ENCODE measurements at regions not wholly inside any gene's neighbourhood (a gene's known extent, or its start where the extent isn't known, plus 50 kb on each side); places are given as distances from the start of the nearest gene placed in this dataset.
A peak's percentile ranks its signal among the peaks of the same experiment; 100 is the strongest.

DNA sequence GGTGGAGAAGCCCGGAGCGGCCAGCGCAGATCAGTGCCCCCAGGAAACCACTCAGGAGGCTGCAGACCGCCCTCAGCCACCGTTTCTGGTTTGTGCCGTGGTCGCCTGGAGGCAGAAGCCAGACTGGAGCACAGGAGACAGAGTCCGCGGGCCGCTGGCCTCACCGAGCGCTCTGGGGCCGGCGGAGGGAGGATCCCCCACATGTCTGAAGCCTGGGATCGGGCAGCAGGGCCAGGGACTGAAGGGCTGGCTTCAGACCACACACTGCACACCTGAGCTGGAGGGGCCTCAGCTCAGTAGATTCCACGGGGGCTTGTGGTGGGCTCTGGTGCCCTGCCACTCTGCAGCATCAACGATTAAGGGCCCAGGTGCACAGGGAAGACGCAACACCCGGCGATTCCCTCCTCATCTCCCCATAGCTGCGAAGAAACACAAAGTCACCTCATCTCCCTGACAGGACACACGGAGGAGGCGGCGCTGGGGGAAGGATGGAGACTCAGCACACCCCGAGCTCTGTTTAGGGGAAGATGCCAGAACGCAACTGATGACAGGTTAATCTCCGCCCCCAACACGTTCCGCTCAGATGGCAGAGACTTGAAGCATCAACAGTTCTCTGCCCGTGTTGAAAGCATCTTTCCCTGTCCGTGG is 408.1 kb downstream of the GALR1 start:
- no peak for DNase-seq (ENCODE audit: low spot score)

DNA sequence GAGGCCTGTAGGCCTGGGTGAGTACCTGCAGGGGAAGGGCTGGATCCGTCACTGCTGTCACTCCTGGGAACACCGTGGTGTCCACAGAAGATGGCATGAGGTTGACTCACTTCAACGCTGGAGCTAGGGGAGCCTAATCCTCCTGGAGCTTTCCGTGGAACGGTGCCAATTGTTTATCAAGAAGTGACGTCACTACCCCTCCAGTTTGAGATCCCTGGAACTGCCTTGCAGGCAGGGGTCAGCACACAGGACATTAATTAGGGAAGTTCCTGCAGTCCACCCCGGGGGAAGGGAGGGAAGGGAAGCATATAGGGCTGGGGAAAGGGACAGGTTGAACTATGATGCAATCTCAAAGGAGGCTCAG is 408.6 kb downstream of the GALR1 start:
- DNase-seq (ENCODE audit: low spot score): no peak

- no peak for DNase-seq (ENCODE audit: low spot score)
Measured at GRCh38 chr18:77658751-77659448, 409.3 kb downstream of the GALR1 start.

GRCh38 chr18:77666613-77667012 is 417.0 kb downstream of the GALR1 start:
- no peak for DNase-seq (ENCODE audit: low spot score)

DNA sequence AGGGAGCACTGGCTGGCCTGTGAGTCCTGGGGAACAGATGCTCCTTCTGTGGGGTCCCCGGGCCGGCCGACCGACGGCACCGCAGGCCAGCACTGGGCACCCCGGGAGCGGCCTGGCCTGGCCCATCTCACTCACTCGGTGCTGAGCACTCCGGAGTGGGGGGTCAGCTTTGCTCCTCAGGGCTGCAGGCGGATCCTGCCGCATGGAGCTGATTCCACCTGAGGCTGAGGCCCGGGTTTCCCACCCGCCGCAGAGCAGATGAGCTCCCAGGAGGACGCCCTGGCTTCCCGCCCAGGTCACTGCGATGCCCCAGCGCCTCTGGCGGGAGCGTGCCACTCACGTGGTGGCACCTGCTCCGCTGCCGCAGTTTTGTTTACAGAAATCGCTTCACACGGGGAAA is 418.6 kb downstream of the GALR1 start:
- DNase-seq (ENCODE audit: low spot score): no peak

DNA sequence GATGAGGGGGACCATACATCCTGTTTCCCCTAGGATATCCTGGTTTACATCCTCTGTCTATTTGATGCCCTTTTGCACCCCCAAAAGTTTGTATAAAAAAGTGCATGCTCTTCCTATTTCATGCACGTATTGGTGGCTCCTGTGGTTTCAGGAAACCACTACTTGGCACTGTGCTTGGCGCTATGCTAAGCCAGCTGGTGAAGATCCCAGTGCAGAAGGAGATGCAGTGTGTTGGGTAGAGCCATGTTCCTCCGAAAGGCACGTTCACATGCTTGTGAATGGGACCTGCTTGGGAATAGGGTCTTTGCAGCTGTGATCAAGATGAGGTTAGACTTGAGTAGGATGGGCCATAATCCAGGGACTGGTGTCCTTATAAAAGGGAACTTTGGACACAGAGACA is 419.7 kb downstream of the GALR1 start:
- DNase-seq (ENCODE audit: low spot score): no peak

DNA sequence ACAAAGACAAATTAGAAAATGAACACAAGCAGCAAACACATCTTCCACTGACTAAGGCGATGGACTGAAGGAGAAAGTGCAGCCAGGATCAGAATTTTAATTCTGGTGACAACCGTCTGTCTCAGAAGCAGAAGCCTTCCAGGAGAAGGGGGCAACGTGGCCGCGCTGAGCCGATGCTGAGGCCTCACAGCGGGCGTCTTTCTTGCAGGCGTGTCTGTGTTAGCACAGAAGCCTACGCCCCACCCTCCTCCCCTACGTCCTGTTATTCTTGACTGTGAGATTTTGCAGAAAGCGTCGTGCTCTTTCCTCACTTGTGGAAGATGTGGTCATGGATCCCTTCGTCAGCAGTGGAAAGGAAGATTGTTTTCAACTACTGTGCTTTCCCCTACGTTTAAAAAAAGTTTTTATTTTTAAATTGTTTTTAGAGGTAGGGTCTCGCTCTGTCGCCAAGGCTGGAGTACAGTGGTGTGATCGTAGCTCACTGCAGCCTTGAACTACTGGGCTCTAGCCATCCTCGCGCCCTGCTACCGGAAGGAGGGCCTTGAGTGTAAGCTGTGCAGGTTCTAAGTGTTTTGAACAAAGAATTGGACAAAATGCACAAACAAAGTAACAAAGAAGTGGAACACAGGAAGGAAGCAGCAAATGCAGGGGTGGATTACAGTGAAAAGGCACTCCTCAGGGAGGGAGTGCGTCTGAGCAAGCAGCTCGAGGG is 422.0 kb downstream of the GALR1 start:
- DNase-seq (ENCODE audit: low spot score): no peak

- no peak for DNase-seq (ENCODE audit: low spot score)
Measured at GRCh38 chr18:77676910-77677309, 427.3 kb downstream of the GALR1 start.

DNA sequence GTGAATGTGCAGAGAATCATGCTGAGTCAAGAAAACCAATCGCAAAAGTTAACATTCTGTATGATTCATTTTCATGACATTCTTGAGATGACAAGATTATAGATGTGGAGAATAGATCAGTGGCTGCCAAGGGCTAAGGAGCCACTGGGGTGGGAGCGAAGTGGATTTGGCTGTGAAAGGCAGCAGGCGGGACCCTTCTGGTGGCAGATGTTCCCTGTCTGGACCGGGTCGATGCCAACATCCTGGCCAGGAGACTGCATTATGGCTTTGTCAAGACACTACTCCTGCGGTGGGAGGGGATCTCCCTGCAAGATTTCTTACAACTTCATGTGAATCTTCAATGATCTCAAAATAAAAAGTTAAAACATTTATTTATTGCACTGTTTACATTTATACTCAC is 427.9 kb downstream of the GALR1 start:
- DNase-seq (ENCODE audit: low spot score): no peak

GRCh38 chr18:77679869-77680268 is 430.2 kb downstream of the GALR1 start:
- DNase-seq (ENCODE audit: low spot score): no peak

- no peak for DNase-seq (ENCODE audit: low spot score)
Measured at GRCh38 chr18:77700051-77700450, 450.4 kb downstream of the GALR1 start.

DNA sequence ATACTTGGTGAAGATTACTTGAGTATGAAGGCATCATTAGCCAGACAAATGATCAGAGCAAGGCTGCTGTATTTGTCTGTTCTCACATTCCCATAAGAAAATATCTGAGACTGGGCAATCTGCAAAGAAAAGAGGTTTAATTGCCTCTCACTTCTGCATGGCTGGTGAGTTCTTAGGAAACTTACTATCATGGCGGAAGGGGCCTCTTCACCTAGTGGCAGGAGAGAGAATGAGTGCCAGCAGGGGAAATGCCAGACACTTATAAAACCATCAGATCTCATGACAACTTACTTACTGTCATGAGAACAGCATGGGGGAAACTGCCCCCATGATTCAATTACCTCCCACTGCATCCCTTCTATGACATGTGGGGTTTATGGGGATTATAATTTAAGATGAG is 452.3 kb downstream of the GALR1 start:
- DNase-seq (ENCODE audit: low spot score): no peak

DNA sequence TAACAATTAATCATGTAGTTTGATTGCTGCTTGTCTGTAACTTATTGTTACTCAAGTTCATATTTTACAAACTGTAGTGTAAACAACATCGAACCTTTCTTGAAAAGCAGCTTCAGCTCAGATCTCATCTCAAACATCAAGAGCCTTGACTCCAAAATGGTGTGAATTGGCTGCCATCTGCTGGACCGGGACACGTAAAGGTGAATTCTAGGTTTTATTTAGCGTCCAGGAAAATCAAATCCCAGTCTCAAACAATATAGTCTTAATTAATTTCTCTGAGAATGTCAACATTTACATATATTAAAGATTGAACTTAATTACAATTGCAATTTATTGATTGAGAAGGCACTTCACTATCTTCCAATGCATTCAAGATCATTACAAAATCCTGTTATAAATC is 453.0 kb downstream of the GALR1 start:
- peak; percentile 5 for DNase-seq (ENCODE audit: low spot score)

GRCh38 chr18:77705301-77705700 is 455.7 kb downstream of the GALR1 start:
- DNase-seq (ENCODE audit: low spot score): no peak

DNA sequence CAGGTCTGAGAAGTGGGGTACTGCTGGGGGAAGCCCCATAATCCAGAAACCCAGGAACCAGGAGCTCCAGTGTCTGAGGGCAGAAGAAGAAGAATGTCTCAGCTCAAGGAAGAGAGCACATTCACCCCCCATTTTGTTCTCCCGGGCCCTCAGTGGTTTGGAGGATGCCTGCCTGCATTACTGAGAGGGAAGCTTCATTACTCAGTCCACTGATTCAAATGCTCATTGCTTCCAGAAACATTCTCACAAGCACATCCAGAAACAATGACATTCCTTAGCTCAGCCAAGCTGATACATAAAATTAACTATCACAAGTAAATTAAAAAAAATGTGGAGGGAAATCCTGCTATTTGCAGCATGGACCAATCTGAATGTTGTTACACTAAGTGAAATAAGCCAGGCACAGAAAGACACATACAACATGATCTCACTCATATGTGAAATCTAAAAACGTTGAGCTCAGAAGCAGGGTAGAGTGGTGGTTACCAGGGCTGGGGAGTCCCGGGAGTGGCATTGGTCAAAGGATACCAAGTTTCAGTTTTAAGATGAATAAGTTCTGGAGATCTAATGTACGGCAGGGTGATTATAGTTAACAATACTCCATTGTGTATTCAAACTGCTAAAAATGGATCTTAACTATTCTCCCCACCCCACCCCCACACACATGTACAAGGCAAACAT is 459.3 kb downstream of the GALR1 start:
- DNase-seq (ENCODE audit: low spot score): no peak

GRCh38 chr18:77711096-77711495 is 461.4 kb downstream of the GALR1 start:
- no peak for DNase-seq (ENCODE audit: low spot score)

- no peak for DNase-seq (ENCODE audit: low spot score)
Measured at GRCh38 chr18:77714716-77715115, 465.1 kb downstream of the GALR1 start.

- no peak for DNase-seq (ENCODE audit: low spot score)
Measured at GRCh38 chr18:77716282-77716681, 466.6 kb downstream of the GALR1 start.

DNA sequence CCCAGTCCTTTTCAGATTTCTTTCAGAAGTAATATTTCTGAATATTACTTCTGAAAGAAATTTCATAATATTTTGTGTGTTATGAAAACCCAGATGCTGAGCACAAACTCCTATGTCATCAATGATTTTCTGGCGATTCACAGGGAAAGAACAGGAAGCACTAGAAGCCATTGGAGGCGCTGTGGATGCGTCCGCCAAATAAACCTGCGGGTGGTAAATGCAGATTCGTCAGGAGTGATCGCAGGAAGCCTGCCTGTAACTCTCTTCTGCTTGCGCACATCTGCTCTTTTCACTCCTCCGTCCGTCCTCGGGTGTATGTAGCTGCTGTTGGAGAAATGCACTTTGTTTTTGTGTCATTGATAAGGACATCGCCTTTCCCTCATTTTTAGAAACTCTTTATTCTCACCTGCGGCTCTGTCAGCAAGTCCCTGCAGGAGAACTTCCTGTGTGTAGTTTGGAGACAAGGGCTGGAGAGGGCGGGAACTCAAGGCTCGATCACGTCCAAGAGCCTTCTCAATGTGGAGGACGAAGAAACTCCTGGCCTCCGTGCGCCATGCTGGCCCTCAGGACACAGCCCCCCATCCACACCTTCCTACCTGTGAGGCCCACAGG is 483.8 kb downstream of the GALR1 start:
- DNase-seq (ENCODE audit: low spot score): no peak

DNA sequence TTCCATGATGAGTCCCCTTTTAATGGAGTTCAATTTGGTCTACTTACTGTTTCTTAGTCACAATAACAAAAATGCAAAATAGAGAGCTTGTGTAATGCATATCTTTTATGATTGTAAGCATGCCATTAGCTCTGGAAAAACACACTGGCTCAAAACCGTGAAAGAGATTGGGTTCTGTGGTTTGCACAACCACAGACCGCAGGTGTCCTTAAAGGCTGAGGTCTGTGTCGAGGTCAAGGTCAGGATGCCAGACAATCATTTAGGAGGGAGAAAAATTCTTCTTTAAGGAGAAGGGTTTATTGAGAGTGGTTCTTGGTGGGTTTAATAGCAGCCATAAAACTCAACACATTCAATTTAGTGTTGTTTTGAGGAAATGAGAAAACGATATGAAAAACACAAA is 487.2 kb downstream of the GALR1 start:
- no peak for DNase-seq (ENCODE audit: low spot score)

DNA sequence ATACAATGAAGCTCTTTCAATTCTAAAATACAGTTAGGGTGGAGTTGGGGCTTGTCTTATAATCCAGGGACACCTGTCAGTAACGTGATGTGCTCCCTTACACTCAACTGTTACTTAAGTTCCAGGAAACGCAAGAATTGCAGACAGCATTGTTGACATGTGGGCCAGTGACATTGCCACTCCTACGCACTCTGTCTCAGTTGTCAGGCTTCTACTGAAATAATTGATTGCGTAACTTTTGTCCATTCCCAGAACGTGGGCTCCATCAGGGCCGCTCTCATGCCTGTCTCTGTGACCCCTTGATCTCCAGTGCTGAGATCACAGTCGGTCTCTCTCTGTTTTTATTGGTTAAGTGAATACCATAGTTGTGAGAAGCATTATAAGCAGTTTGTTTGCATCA is 487.8 kb downstream of the GALR1 start:
- DNase-seq (ENCODE audit: low spot score): no peak

DNA sequence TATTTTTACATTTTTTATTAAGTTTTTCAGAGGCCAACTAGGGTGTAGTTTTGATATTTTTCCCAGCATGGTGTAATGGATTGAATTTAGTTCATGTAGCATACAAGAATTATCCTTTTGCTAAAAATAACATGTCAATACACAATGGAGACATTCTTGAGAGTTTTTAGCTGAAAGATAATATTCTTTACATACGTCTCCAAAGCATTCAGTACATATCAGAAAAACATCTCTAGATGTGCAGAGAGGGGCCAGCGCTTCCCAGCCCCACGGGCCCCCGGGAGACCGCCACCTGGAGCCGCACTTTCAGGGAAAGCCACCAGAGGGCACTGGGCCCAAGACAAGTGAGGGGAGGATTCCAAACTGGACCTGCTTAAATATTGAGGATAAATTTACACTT is 499.4 kb downstream of the GALR1 start:
- DNase-seq (ENCODE audit: low spot score): no peak

Data from globus pallidus (tissue), 1 donor.